ENCODE measurements at regions not wholly inside any gene's neighbourhood (a gene's known extent, or its start where the extent isn't known, plus 50 kb on each side); places are given as distances from the start of the nearest gene placed in this dataset.

DNA sequence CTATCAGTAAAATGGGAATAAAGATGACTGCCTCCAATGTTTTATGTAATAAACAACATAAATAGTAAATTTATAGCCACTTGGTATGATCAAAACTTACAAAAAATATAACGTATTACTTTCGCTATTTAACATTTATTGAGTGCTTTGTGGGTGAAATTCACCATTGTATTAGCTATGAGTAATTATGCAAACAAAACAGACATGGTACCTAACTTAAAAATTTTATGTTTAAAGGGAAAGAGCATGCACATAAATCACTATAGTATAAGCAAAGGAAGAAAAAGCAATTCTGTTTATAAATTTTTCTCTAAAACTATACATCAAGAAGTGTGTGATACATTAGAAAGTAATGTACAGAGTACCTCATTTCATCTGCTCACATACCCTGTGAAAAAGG lies 1046.2 kb downstream of the NCAM2 start:
- intact Hi-C loops (cut with DNase I; ENCODE audit: low total_unique reads), result no loop called here
- TF ChIP-seq, protein P1, sequence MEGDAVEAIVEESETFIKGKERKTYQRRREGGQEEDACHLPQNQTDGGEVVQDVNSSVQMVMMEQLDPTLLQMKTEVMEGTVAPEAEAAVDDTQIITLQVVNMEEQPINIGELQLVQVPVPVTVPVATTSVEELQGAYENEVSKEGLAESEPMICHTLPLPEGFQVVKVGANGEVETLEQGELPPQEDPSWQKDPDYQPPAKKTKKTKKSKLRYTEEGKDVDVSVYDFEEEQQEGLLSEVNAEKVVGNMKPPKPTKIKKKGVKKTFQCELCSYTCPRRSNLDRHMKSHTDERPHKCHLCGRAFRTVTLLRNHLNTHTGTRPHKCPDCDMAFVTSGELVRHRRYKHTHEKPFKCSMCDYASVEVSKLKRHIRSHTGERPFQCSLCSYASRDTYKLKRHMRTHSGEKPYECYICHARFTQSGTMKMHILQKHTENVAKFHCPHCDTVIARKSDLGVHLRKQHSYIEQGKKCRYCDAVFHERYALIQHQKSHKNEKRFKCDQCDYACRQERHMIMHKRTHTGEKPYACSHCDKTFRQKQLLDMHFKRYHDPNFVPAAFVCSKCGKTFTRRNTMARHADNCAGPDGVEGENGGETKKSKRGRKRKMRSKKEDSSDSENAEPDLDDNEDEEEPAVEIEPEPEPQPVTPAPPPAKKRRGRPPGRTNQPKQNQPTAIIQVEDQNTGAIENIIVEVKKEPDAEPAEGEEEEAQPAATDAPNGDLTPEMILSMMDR (IDR thresholded peaks at IDR 0.05), result no peak
- TF ChIP-seq POLR2A (IDR thresholded peaks at IDR 0.05), result no peak
- Histone ChIP-seq H3K27ac (no peak overlapping the region), H3K4me3 (no peak overlapping the region), H3K36me3 (no peaks in the 10 kb centered on the region), H3K27me3 (no peaks in the 10 kb centered on the region), H3K9me3 (no peaks in the 10 kb centered on the region), H3K4me1 (no peaks in the 10 kb centered on the region)
- DNase-seq, result no peak

DNA sequence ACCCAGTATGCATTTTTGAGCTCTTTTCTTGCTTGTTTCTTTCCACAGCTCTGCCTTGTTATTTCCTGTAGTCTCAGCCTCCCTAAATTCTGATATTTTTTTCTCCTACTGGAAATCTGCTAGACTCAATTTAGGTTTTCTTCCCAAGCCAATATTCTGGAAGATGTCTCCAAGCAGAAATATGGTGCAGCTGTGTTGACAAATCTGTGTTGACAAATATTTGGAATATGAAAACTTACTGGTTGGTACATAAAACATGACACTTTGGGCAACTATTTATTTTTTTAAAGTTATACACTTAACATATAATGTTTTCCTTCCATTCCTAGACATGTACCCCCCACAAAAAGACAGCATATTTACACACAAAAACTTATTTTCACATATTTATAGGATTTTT lies 1048.4 kb downstream of the NCAM2 start:
- intact Hi-C loops (cut with DNase I; ENCODE audit: low total_unique reads), result no loop called here
- no peak for DNase-seq
- H3K9me3 ChIP-seq, result no peaks in the 10 kb centered on the region
- no peaks in the 10 kb centered on the region for H3K36me3 ChIP-seq
- H3K4me1 ChIP-seq, result no peaks in the 10 kb centered on the region
- TF ChIP-seq, protein P1 (IDR thresholded peaks at IDR 0.05), result no peak
- no peak for TF ChIP-seq POLR2A (IDR thresholded peaks at IDR 0.05)
- H3K4me3 ChIP-seq, result no peak overlapping the region
- H3K27ac ChIP-seq, result no peak overlapping the region
- no peaks in the 10 kb centered on the region for H3K27me3 ChIP-seq

DNA sequence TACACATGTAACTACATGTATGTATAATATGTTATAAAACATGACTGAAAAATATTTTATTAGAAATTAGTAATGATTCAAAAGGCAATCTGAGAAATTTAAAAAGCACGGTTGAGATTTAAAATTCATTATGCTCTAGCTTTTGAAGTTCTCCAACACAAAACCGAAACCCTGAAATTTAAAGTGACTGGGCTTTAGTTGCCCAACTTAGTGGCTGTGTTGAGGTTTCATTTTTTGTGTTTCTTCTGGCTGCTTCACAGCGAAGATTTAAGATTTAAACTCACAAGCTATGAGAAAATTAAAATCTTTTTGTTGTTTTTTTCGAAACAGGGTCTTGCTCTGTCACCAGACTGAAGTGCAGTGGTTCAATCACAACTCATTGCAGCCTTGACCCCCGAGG lies 1058.7 kb downstream of the NCAM2 start:
- no peak for DNase-seq
- H3K4me3 ChIP-seq, result no peak overlapping the region
- no peak overlapping the region for H3K27ac ChIP-seq
- TF ChIP-seq, protein P1 (IDR thresholded peaks at IDR 0.05), result no peak
- intact Hi-C loops (cut with DNase I; ENCODE audit: low total_unique reads), result no loop called here
- H3K36me3 ChIP-seq, result no peaks in the 10 kb centered on the region
- no peaks in the 10 kb centered on the region for H3K27me3 ChIP-seq
- peaks cover 0 to 3% of the 10 kb centered on the region in 2 donors for H3K9me3 ChIP-seq
- H3K4me1 ChIP-seq, result no peaks in the 10 kb centered on the region

DNA sequence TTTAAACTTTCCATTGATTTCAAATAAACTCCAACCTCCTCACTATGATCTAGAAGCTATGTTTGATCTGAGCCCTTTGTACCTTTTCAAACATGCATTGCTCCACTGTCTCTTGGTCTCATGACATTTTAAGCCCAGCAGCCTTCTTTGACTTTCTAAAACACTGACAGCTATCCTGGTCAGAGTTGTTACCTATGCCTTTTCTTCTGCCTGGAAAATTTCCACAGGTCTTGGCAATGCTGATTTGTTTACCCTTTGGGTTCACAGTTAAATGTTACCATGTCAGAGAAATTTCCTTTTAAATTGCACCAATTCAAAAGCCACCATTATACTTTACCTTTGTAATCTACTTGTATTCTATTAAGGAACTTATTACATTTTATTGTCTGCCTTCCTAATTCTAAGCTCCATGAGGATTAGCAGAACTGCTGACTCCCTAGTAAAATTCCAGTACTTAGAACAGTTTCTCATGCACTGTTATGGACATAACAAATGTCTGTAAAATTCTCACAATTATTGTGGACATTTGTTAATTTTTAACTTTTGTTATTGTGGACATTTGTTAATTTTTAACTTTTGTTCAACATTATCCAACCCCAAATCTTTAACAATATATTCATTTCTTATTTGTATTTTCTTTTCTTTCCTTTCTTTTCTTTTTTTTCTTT lies 1064.4 kb downstream of the NCAM2 start:
- DNase-seq, result no peak
- Histone ChIP-seq H3K4me1 (no peaks in the 10 kb centered on the region), H3K4me3 (no peak overlapping the region), H3K27me3 (no peaks in the 10 kb centered on the region), H3K9me3 (peaks cover 0 to 3% of the 10 kb centered on the region in 2 donors), H3K36me3 (no peaks in the 10 kb centered on the region), H3K27ac (no peak overlapping the region)
- TF ChIP-seq, protein P1 (IDR thresholded peaks at IDR 0.05), result no peak
- no peak for TF ChIP-seq POLR2A (IDR thresholded peaks at IDR 0.05)
- intact Hi-C loops (cut with DNase I; ENCODE audit: low total_unique reads), result no loop called here

DNA sequence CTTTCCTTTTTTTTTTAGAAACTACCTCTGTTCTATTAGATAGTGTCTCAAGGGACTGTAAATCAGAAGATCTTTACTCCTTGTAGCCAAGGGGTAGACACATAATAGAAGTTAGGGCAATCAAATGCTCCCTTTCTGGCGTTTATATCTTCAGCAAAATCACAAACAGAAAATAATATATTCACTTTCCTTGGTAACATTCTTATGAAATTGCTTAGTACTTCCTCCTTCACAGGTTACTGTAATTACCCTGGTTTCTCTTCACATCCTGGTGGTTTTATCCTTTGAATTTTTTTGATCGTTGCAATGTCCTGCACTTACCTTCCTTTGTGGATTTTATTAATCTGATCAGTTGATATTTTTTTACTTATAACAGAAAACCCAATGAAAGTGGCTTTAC lies 1064.9 kb downstream of the NCAM2 start:
- intact Hi-C loops (cut with DNase I; ENCODE audit: low total_unique reads), result no loop called here
- TF ChIP-seq, protein P1 (IDR thresholded peaks at IDR 0.05), result no peak
- TF ChIP-seq POLR2A (IDR thresholded peaks at IDR 0.05), result no peak
- H3K4me3 ChIP-seq, result no peak overlapping the region
- H3K4me1 ChIP-seq, result no peaks in the 10 kb centered on the region
- H3K36me3 ChIP-seq, result no peaks in the 10 kb centered on the region
- no peak for DNase-seq
- no peak overlapping the region for H3K27ac ChIP-seq
- peaks cover 0 to 3% of the 10 kb centered on the region in 2 donors for H3K9me3 ChIP-seq
- no peaks in the 10 kb centered on the region for H3K27me3 ChIP-seq

Measured in uterus (tissue), 3 donors.